ENCODE measurements at regions not wholly inside any gene's neighbourhood (a gene's known extent, or its start where the extent isn't known, plus 50 kb on each side); places are given as distances from the start of the nearest gene placed in this dataset.

DNA sequence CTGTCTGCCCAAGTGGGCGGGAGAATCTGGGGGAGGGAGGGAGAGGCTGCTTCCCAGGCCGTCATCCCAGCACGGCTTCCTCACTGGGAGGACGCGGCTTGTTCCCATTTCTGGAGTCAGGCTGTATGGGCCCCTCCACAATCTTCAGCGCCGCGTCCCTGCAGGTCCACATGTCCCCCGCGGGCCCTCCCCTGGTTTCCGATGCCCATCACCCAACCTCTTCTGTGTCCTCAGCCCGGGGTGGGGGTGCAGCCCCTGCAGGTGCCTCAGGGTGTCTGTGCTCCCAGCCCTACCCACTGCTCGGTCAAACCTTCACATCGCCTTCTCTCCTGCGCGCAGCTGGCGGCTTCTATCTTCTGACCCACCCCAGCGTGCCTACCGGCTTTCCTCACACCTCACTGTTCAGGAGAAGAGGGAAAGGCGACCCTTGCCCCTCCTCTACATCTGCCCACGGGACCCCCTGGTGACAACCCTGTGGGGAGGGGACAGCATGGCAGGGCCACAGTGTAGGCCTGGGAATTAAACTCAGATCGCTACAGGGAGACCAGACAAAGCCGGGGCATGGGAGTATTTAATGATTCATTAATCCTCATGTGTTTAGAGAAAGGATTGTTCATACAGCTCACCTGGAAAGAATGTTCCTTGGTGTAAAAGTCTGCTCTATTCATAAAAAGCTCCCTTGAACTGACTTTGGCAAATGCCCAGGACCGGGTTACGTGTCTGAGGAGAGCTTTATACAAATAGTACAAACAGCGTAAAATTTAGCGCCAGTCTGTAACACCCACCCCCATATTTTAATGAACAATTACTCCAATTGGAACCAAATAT lies 145.1 kb downstream of the IRX1 start:
- TF ChIP-seq TAF1 (IDR thresholded peaks at IDR 0.05; ENCODE audit: borderline replicate concordance, insufficient read depth, low read length) (no peak), SIN3A (IDR thresholded peaks at IDR 0.05; ENCODE audit: borderline replicate concordance, insufficient read depth, low read length) (no peak), POLR2AphosphoS5 (IDR thresholded peaks at IDR 0.05; ENCODE audit: low read depth, low read length) (no peak)

DNA sequence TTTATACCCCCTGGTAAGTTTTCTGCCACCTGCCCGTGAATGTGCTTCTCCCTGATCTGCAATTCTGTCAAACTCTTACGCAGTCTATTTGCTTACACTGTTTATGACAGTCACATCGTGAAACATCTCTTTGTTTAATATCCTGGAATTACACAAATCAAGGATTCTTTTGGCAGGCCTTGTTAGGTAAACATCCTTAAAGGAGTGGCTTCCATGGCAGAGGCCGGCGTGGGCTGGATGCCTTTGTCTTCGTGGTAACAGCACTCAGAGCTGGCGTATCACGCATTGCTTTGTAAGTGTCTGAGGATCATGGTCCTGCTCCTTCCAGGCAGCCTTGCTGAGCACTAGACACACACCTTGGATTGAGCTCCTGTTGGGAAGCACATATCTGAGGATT lies 145.7 kb downstream of the IRX1 start:
- TF ChIP-seq POLR2AphosphoS5 (IDR thresholded peaks at IDR 0.05; ENCODE audit: low read depth, low read length) (no peak), FOXP2 (optimal IDR thresholded peaks at IDR 0.05; ENCODE audit: borderline replicate concordance, extremely low read depth, extremely low read length, insufficient read depth) (no peak), SIN3A (IDR thresholded peaks at IDR 0.05; ENCODE audit: borderline replicate concordance, insufficient read depth, low read length) (no peak), TAF1 (IDR thresholded peaks at IDR 0.05; ENCODE audit: borderline replicate concordance, insufficient read depth, low read length) (no peak)
- TF ChIP-seq, protein P1, sequence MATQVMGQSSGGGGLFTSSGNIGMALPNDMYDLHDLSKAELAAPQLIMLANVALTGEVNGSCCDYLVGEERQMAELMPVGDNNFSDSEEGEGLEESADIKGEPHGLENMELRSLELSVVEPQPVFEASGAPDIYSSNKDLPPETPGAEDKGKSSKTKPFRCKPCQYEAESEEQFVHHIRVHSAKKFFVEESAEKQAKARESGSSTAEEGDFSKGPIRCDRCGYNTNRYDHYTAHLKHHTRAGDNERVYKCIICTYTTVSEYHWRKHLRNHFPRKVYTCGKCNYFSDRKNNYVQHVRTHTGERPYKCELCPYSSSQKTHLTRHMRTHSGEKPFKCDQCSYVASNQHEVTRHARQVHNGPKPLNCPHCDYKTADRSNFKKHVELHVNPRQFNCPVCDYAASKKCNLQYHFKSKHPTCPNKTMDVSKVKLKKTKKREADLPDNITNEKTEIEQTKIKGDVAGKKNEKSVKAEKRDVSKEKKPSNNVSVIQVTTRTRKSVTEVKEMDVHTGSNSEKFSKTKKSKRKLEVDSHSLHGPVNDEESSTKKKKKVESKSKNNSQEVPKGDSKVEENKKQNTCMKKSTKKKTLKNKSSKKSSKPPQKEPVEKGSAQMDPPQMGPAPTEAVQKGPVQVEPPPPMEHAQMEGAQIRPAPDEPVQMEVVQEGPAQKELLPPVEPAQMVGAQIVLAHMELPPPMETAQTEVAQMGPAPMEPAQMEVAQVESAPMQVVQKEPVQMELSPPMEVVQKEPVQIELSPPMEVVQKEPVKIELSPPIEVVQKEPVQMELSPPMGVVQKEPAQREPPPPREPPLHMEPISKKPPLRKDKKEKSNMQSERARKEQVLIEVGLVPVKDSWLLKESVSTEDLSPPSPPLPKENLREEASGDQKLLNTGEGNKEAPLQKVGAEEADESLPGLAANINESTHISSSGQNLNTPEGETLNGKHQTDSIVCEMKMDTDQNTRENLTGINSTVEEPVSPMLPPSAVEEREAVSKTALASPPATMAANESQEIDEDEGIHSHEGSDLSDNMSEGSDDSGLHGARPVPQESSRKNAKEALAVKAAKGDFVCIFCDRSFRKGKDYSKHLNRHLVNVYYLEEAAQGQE (IDR thresholded peaks at IDR 0.05; ENCODE audit: insufficient read depth in 1 of 2, low read depth in 2 of 2, low read length in 2 of 2): no peak

DNA sequence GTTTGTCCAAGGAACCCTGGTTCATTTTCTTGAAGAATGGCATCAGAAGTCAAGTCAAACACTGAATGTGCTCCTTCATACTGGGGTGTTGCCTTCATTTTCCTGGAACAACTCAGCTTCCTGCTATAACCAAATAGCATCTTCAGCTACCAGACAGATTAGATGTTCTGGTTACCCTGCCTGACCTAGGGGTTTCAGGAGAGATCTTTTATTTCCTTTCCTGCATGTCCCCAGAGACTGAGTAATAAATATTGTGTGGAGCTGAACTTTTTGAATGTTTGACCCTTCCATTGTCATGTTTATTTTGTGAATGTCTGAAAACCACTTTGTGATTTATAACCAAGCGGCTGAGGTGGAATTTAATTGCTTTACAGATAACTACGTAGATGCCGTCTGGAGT lies 147.1 kb downstream of the IRX1 start:
- no peak for TF ChIP-seq TAF1 (IDR thresholded peaks at IDR 0.05; ENCODE audit: borderline replicate concordance, insufficient read depth, low read length)
- TF ChIP-seq FOXP2 (optimal IDR thresholded peaks at IDR 0.05; ENCODE audit: borderline replicate concordance, extremely low read depth, extremely low read length, insufficient read depth): no peak
- TF ChIP-seq, protein P1 (IDR thresholded peaks at IDR 0.05; ENCODE audit: insufficient read depth in 1 of 2, low read depth in 2 of 2, low read length in 2 of 2): no peak
- TF ChIP-seq SIN3A (IDR thresholded peaks at IDR 0.05; ENCODE audit: borderline replicate concordance, insufficient read depth, low read length): no peak
- no peak for TF ChIP-seq POLR2AphosphoS5 (IDR thresholded peaks at IDR 0.05; ENCODE audit: low read depth, low read length)

DNA sequence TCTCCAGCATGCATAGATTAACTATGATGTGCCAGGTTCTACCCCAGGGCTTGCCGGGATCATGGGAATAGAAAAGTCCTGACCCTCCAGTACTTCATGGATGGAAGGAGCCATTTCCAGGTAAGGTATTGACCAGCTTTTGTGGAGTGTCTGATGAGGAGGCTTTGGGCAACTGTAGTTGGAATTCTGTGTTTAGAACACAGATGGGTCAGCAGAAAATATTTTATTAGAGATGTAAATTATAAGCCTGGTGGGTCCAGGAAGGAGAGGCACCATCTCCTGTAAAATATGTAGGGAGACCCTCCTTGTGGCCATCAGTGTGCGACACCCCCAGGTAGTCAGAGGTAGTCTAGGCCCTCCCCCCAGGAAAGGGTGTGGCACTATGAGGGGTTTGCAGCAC lies 156.2 kb downstream of the IRX1 start:
- TF ChIP-seq, protein P1 (IDR thresholded peaks at IDR 0.05; ENCODE audit: insufficient read depth in 1 of 2, low read depth in 2 of 2, low read length in 2 of 2): no peak
- no peak for TF ChIP-seq TAF1 (IDR thresholded peaks at IDR 0.05; ENCODE audit: borderline replicate concordance, insufficient read depth, low read length)
- TF ChIP-seq POLR2AphosphoS5 (IDR thresholded peaks at IDR 0.05; ENCODE audit: low read depth, low read length): no peak
- no peak for TF ChIP-seq FOXP2 (optimal IDR thresholded peaks at IDR 0.05; ENCODE audit: borderline replicate concordance, extremely low read depth, extremely low read length, insufficient read depth)
- TF ChIP-seq SIN3A (IDR thresholded peaks at IDR 0.05; ENCODE audit: borderline replicate concordance, insufficient read depth, low read length): no peak

DNA sequence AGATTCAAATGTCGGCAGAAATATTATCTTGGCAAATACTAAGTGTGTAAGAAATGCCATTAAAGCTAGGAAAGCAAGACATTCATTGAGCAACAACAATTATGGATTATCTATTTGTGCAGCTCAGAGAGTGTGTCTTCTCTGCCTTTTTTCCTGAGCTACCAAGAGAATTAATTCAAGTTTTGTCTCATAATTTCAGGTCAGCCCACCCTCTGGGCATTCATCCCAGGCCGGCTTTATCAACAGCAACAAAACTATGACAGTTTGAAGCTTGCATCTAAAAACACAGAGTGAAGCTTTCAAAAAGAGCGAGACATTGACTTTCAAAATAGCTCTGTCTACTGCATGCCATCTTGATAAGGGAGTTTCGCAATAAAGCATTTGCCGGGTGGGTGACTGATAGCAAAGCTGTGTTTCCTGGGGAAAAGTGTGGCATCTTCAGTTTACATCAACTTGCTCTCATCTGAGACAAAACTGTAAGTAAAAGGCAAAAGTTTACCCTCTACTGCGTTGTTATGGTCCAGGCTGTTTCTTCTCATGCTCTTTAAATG lies 182.4 kb downstream of the IRX1 start:
- no peak for TF ChIP-seq TAF1 (IDR thresholded peaks at IDR 0.05; ENCODE audit: borderline replicate concordance, insufficient read depth, low read length)
- no peak for TF ChIP-seq POLR2AphosphoS5 (IDR thresholded peaks at IDR 0.05; ENCODE audit: low read depth, low read length)
- TF ChIP-seq, protein P1 (IDR thresholded peaks at IDR 0.05; ENCODE audit: insufficient read depth in 1 of 2, low read depth in 2 of 2, low read length in 2 of 2): no peak
- no peak for TF ChIP-seq FOXP2 (optimal IDR thresholded peaks at IDR 0.05; ENCODE audit: borderline replicate concordance, extremely low read depth, extremely low read length, insufficient read depth)
- no peak for TF ChIP-seq SIN3A (IDR thresholded peaks at IDR 0.05; ENCODE audit: borderline replicate concordance, insufficient read depth, low read length)

Data from PFSK-1 (cell line).